GM18951 (cell line): ENCODE measurements at regions not wholly inside any gene's neighbourhood (a gene's known extent, or its start where the extent isn't known, plus 50 kb on each side); places are given as distances from the start of the nearest gene placed in this dataset.

Experiments
- POLR2A ChIP-seq: IDR thresholded peaks from 4 replicates; pipeline ENCODE4 v1.6.1; 2011; ENCODE audit warnings: mild to moderate bottlenecking; ENCODE audit not compliant: insufficient read length, insufficient read depth; ENCODE audit errors: extremely low read depth
- in situ Hi-C: fragments of 300-500 bp; cut with MboI; formaldehyde crosslinking; loops from one replicate; pipeline ENCODE4 v1.12.0; 2022; ENCODE audit warnings: low sequenced_read_pairs, mixed read lengths, inconsistent platforms; ENCODE audit not compliant: unreplicated experiment

DNA sequence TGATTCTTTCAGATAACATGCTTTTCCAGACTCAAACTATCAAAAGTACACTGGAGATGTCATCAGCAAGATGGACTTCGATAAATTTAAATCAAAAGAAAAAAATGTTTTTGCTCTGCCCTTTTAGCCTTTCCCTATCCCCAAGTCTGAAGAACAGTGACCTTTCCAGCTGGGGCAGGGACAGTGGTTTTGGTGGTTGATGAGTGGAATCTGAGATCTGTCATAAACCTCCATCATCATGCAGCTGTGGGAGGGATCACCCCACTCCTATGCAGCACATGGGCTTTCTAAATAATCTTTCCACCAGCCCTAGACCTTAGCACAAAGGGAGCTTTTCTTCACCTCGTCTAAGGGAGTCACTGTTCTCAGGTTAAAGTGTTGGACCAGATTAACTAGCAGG is 869.5 kb upstream of the SOX9 start:
- TF ChIP-seq POLR2A: no peak
- in situ Hi-C loops: no loop called here

GRCh38 chr17:71251951-71252350 is 868.9 kb upstream of the SOX9 start:
- in situ Hi-C loops: no loop called here
- TF ChIP-seq POLR2A: no peak

DNA sequence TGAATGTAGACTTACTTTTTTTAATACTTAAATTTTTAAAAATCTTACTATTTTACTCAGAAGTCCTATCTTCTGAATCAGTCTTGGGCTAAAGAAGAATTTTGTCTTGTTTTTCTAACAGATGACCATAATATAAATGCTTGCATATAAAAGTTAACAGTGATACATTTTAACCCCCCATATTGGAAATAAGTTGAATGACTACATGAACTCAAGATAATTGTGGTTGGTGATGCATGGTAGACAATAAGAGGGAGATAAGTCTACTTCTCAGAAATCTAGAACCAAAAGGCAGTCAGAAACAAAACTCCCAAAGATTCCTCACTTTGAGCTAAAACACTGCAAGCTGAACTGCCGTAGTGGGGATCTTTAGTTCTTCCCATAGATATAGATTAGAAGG is 868.4 kb upstream of the SOX9 start:
- in situ Hi-C loops: no loop called here
- no peak for TF ChIP-seq POLR2A

GRCh38 chr17:71257096-71257495 is 863.7 kb upstream of the SOX9 start:
- no peak for TF ChIP-seq POLR2A
- in situ Hi-C loops: no loop called here

- in situ Hi-C loops: no loop called here
- no peak for TF ChIP-seq POLR2A
Observed at GRCh38 chr17:71260366-71260940, 860.4 kb upstream of the SOX9 start.

DNA sequence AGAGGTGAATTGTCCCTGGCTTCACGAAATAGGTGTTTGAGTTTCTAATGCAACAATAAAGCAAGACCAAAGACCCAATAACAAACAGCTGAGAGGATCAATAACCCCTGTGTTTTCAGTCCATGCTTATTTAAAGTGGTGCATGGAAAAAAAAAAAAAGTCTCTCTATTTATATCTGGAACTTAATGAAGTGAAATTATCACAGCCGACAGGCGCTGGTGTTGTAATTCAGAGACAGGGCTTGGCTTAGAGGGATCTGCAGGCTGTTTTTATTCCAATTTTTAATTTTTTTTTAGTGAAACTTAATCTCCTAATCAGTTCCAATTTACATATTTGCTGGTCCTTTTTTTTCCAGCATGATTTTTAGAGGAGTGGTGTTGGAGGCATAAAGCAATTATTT is 858.2 kb upstream of the SOX9 start:
- no peak for TF ChIP-seq POLR2A
- in situ Hi-C loops: no loop called here

DNA sequence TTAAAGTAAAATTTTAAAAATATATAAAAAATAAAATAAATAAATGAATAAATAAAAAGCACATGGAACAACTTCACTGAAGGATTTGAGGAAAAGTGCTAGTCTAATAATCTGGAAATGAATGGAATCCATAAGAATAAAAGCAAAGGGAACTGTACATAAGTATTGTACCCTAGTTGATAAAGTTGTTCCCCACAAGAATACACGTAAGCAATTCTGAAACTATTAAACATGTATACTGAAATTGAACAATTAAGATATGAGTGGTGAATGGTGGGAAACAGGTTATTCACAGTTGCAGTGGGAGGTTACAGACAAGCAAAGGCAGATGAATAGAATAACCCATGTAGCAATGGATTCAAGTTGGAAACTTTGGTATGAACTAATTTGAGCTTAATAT is 853.2 kb upstream of the SOX9 start:
- TF ChIP-seq POLR2A: no peak
- in situ Hi-C loops: no loop called here

DNA sequence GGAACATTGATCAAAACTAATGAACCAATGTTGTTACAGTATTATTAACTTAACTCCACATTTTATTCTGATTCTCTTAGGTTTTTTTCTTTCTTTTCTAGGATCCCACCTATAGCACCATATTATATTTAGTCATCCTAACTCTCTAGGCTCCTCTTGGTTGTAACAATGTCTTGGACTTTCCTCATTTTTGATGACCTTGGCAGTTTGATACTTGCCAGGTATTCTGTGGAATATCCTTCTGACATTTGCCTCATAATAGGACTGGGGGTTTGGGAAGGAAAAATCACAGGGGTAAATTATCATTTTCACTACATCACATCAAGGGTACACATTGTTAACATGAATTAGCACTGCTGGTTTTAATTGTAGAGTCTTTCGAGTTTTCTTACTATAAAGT is 851.6 kb upstream of the SOX9 start:
- no peak for TF ChIP-seq POLR2A
- in situ Hi-C loops: no loop called here

DNA sequence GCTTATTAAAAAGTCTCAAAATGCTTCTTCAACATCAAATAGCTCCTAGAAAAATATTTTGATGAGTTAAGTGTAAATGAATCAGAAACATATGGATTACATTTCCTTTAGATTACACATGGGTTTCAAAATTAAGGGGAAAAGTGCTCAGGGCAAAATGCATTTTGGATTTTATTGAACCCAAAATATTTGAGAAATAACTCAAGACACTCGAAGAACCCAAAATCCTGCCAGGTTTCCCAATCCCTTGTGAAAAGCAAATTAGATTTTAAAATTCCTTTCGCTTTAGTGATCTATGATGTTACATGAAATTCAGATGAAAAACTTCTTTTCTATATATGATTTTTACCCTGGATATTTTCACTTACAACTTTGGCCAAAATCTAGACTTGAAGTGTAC is 847.4 kb upstream of the SOX9 start:
- TF ChIP-seq POLR2A: no peak
- in situ Hi-C loops: no loop called here

DNA sequence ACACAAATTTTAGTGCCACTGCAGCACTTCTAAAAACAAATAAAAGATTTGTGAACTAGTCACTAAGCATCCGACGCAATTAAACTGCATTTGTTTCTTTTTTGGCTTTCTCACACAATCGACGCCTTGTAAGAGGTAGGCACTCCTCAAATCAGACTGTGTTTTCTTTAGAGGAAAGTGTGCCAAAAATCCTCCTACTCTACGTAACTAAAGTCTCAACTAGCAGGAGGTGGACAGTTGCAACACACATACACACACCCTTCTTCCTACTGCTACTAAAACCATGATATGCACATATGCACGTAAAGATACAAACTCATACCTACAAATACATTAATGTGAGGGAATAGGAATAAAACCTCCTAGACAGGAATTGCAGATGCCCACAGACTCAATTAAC is 844.7 kb upstream of the SOX9 start:
- in situ Hi-C loops: no loop called here

GRCh38 chr17:71283486-71283885 is 837.3 kb upstream of the SOX9 start:
- in situ Hi-C loops: no loop called here
- TF ChIP-seq POLR2A: no peak

More for the DNA sequence above, 844.7 kb upstream of the SOX9 start:
- no peak for TF ChIP-seq POLR2A

GRCh38 chr17:71284032-71284755 is 836.6 kb upstream of the SOX9 start:
- in situ Hi-C loops: no loop called here
- no peak for TF ChIP-seq POLR2A

GRCh38 chr17:71286625-71287024 is 834.2 kb upstream of the SOX9 start:
- in situ Hi-C loops: no loop called here
- no peak for TF ChIP-seq POLR2A

DNA sequence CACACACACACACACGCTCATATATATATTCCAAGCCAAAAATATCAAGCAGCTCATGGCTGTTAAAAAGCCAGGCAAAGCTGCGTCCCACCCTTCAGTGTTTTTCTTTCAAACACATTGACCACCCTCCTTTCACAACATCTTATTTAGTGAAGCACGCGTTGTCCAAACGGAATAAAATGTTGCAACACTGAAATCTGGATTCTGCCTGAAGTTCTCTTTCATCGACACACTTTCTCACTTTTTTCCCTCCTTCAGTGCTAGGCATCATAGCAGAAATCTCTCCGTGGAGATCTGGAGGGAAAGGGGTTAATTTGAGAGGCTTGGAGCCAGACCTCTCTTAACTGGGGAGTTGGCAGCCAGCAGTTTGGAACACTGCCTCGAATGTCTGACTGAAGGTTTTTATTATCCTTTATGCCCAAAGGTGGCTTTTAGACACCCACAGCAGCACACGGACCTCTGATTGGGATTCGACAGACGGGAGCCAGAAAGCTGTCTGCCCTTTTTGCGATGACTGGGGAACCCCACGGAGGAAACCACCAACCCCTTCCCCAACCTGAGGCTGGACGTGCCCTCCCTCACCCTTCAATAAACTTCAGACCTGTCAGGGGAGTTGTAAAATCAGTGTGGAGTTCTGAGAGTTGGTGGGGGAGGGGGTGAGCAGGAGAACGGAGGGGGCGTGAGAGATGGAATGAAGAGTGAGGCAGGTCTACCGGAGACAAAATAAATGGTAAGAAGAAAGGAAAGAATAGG is 833.6 kb upstream of the SOX9 start:
- in situ Hi-C loops: no loop called here
- no peak for TF ChIP-seq POLR2A

DNA sequence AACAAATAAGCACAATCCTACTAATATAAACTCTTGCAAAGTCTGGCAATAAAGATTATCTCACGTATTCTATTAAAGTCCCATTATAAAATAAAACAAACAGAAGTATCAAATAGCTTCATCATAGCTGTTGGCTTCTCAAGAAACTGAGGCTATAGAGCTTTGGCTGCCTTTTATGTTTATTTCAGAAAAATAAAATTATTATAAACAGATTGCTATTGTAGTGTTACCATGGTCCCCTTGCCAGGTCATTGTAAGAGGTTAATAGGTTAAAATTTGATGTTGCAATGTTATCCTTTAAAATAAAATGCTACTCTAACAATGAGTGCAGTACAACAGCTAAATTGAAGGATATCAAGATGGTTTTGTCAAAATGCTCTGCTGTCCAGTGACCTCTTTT is 828.8 kb upstream of the SOX9 start:
- TF ChIP-seq POLR2A: no peak
- in situ Hi-C loops: no loop called here
